Kidney capillary endothelial cell (primary cell): ENCODE measurements at regions not wholly inside any gene's neighbourhood (a gene's known extent, or its start where the extent isn't known, plus 50 kb on each side); places are given as distances from the start of the nearest gene placed in this dataset.
"Not testable (repeated sequence)": the region's sequence is repeated elsewhere in the genome, so short reads cannot be mapped to it uniquely, and the experiment has no call there.

Source experiments
- DNase-seq: peaks from one replicate; pipeline ENCODE4 v3.0.0-alpha.2; 2018; ENCODE audit warnings: low spot score

DNA sequence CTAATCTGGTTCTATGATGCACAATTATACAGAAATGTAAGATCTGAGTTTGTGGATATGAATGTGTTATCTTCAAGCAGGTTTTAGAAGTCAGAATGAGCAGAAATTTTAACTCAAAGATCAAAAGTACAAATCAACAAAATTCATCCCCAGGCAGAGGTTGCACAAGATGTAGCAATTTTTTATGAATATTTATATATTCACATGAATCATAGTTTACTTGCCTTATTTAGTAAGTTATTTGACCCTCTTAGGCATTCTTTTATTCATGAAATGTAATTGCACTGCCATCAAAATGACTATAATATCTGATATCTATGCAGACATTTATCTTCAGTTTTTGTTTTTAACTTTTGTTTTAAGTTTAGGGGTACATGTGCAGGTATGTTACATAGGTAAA is 103.1 kb upstream of the DAZL start:
- no peak for DNase-seq

DNA sequence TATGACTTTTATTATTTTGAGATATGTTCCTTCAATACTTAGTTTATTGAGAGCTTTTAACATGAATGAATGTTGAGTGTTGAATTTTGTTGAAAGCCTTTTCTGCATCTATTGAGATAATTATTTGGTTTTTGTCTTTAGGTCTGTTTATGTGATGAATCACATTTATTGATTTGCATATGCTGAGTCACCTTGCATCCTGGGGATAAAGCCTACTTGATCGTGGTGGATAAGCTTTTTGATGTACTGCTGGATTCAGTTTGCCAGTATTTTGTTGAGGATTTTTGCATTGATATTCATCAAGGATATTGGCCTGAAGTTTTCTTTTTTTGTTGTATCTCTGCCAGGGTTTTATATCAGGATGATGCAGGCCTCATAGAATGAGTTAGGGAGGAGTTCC is 106.5 kb upstream of the DAZL start:
- DNase-seq, result not testable (repeated sequence)

DNA sequence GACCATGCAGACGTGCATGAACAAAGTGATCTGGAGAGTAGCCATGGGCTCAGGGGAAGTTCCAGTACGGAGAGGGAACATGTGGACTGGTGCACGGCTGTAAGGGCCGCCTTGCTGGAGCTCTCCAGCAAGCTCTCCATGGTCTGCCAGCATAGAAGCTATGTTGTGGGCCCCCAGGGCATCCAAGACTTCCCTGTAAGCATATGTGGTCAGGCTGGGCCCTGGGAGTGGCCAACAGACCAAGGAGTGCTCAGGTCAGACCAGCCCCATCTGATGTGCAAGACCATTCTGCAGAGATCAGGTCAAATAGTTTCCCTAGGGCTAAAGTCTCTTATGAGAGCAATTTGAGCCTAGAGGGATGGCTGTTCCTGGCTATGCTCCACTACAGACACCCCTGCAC is 110.1 kb upstream of the DAZL start:
- no peak for DNase-seq

DNA sequence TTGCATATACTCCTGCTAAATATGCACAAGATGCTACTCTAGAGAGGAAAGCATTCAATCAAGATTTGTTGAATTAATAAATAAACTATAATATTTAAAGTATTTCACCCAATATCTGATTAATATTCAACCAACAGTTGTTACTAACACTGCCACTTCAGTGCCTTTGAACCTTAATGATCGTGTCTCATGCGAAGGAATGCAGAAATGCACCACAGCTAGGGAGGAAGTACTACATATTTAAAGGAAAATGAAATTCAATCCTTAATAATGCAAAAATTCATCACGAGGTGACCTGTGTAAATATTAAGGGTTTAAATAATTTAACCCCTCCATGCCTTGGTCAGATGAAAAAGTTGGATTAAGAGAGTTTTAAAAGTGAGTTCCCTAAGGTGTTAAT is 114.2 kb upstream of the DAZL start:
- no peak for DNase-seq

DNA sequence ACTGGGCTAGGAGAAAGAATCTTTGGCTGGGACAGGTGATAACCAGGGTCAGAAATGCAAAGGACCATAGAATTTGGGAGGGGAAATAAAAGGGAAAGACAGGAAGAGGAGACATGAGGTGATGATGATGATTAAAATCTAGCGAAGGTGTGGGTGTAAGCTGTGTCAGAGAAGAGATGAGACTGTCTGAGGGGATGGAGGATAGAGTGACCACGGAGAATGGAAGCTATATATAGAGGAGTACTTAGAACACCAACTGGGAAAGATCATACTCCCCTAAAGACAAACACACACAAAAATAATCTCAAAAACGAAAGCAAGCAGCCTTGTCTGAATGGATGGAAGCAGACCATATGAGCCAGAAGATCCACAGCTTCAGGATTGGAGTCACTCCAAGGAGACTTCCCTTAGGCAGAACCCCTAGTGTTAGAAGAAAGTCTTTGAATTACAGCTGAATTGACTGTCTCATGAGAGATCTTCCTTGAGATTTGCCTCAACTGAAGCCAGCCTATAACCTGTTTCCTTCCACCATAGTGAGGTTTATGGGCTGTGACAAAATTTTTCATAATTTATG is 115.2 kb upstream of the DAZL start:
- no peak for DNase-seq

DNA sequence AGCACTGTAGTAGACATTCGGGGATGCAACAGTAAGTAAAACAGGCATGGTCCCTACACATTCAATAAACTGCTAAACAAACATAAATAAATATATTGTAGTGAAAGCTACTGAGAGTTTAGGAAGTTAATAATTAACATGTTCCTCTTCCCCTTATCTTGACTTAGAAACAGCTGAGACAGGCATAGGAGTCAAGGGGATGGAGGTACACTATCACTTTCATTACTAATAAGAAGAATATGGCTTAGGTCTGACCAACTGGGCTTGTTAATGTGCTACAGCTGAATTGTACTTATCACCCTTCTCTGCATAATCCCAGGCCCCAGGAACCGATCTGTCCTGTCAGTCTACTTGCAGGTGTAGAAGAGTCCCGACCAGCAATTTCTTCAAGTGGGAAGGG is 116.3 kb upstream of the DAZL start:
- DNase-seq, result no peak

DNA sequence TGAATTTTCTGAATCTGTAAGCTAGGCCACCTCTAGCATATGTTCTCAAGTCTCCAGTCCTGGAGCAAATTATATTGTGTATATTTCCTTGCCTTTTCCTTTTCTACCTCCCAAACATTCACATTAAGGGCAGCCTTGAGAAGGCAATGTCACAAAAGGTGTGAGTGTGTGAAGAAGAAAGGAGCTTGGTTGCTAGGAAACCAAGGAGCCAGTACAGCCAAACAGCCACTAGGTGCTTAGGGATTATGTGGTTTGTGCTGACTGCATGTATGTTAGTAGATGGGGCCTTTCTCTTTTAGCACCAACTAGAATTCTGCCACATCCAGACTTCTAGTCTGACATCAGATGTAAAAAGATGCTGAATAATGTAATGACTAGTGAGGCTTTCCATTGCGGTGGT is 118.8 kb upstream of the DAZL start:
- DNase-seq, result no peak

DNA sequence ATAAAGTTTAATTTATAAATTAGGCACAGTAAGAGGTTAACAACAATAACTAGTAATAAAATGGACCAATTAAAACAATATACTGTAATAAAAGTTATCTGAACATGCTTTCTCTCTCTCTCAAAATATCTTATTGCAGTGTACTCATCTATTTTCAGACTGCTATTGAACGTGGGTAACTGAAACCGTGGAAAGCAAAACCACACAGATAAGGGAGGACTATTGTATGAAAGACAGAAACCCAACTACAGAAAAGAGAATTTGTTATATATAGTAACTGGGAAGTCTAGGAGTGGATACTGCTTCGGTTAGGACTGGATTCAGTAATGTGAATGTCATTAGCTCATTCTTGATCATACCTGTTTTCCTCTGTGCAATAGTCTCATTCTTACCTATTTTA is 119.3 kb upstream of the DAZL start:
- DNase-seq, result no peak

DNA sequence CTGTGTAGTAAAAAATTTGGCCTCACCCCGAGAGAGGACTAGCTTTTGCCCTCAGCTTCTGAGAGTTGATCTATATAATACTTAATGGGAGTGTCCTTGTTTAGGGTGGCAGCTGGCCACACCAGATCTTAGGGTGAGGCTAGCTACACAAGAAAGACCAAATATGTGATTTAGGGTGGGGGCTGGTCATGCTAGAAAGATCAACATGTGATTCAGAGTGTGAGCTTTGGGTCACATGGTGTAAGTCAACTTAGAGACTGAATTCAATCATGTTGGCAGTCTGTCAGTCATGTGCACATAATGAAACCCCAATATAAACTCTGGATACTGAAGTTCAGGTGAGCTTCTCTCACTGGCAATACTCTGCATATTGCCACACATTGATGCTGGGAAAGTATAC is 120.7 kb upstream of the DAZL start:
- DNase-seq, result no peak

DNA sequence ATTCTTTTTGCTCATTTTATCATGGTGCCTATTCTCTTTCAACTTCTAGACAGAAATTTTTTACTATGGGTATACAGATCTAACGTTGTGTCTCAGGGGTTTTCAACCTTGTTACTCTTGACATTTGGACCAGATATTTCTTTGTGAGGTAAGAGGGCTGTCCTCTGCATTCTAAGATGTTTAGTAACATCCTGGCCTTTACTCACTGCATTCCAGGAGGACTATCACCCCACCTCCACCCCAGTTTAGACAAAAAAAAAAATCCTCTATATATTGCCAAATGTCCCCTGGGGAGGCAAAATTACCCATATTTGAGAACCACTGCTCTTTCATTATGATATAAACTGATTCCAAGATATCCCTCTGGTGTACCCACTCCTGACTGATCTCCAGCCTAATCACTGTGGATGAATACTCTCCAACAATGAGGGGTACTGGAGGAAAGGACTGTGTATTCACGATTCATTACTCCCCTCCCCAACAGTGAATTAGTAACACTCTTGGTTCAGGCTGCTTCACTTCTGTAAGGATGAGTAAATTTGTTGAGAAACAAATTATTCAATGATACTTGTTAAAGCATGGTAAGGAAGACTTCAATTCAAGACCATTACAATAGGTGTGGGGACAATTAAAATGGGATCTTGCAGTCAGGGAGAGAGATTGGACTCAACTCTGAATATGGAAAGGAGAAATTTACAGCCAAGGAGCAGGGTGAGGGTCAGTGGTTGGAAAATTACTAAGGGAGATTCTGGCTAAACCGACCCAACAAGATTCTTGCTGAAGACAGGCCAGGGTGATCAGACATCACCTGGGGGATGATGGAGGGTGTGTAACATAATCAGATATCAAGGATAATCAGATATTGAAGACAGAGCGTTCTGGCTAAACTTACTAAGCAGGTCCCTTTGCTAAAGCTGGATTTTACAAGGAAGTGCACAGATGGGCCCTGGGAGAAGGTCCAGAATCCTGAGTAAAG is 123.8 kb upstream of the DAZL start:
- DNase-seq, result peak; percentile 51

DNA sequence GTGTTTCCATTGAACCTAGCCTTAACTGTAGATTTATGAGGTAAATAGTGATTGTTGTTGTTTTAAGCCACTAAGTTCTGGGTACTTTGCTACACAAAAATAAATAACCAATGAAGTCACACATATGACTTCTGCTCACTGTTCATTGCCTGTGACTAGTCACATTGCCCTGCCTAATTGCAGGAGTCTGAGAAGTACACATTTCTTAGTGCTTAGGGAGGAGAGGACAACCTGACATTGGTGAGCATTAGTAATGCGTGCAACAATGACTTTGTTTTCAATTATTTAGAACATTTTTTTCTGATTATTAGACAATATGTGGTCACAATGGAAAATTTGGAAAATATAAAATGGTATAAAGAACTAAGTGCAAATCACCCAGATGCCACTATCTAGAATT is 133.2 kb upstream of the DAZL start:
- no peak for DNase-seq

DNA sequence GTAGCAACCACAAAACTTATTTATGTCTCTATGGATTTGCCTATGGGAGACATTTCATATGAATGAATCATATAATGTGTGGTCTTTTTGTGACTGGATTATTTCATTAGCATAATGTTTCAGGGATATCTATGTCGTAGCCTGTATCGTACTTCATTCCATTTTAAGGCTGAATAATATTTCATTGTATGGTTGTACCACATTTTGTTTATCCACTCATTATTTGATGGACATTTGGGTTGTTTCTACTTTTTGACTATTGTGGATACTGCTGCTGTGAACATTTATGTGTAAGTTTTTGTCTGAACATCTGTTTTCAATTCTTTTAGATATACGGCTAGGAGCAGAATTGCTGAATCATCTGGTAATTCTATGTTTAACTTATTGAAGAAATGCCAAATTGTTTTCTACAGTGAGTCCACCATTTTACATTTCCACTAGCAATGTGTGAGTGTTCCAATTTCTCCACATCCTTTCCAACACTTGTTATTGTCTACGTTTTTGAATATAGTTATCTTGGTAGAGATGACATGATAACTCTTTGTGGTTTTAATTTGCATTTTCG is 134.4 kb upstream of the DAZL start:
- no peak for DNase-seq

DNA sequence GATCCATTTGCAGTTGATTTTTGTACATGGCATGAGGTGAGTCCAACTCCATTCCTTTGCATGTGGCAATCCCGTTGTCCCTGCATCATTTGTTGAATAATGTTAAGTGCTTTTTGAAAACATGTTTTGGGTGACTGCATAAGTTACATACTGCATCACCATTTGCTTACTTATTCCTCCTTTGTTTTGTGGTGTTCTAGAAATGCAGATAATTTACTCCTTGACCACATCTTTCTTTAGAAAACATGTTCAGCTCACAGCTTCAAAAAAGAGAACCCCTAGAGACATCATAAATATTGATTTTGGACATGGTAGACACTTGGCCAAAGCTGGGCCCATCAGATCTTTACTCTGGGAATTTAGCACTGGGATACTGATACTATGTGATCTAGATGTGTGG is 135.3 kb upstream of the DAZL start:
- DNase-seq, result no peak

DNA sequence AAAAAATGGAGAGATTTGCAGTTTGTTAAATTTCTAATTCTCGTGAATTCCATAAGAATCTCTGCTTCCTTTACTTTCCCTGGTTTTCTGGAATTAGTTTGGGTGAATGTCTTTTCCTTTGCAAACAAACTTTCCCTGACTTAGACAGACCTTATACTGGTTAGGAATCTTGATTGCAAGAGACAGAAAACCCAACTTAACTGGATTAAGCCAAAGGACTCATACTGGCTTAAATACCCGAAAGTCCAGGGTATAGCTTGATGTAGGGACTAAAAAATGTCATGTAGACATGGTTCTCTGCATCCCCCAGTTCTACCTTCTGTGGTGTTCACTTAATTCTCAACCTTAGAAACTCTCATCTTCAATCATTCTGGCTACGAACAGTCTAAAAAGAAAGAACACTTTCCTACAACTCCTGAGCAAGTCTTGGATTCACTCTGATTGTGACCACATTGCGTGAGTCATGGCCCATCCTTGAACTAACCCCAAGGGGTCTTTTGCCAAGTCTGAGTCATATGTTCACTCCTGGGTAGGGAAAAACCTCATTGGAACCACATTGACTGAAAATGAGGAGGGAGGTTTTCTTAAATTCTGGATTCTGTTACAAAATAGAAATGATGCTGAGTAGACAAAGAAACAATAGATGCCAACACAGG is 136.0 kb upstream of the DAZL start:
- no peak for DNase-seq

DNA sequence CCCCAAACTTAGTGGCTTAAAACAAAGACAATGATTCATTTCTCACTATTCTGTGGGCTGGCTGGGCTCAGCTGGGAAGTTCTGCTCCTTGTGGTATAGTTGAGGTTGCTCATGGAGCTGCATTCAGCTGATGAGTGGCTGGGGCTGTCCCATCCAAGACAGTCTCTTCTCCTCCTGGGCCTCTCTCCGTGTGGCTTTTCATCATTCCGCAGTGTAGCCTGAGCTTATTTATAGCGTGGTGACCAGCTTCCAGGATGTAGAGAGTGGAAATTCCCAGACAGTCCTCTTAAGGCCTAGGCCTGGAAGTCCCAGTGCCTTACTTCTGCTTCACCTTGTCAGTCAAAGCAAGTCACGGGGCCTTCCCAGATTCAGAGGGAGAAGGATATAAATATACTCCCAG is 136.7 kb upstream of the DAZL start:
- DNase-seq, result no peak

DNA sequence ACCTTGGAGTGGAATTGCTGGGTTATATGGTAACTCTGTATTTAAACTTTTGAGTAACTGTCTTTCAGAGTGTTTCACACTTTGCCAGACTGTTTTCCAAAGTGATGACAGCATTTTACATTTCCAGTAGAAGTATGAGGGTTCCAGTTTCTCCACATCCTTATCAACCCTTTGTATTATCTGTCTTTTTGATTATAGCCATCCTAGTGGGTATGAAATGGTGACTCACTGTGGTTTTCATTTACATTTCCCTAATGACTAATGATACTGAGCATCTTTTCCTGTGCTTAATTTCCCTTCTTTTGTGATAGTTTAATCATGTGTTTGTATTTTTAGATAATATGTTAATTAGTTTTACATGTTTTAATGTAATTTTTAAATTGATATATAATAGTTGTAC is 138.1 kb upstream of the DAZL start:
- DNase-seq, result no peak

DNA sequence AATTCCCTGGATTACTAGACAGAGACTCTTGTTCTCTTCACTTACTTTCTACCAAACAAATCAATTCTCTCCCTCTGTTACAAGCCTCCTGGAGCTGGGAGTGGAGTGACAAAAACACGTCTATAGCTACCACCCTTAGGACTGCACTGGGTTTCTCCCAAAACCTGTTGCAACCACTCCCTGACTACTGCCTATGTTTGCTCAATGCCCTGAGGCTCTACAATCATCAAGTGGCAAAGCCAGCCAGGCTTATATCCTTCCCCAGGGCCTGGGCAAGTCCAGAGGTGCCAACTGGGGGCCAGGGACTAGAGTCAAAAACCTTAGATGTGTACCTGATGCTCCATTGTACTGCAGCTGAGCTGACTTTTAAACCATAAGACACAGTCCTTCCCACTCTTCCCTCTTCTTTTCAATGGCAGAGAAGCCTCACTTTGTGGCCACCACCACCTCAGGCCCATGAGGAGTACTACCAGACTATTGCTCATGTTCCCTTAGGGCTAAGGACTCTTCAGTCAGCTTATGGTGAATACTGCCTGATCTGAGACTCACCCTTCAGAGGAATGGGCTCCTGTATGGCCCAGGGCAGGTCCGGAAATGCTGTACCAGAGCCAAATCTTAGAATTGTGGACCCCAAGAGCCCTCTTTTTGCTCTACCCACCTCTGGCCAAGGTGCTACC is 125.4 kb upstream of the PLCL2 start:
- no peak for DNase-seq

DNA sequence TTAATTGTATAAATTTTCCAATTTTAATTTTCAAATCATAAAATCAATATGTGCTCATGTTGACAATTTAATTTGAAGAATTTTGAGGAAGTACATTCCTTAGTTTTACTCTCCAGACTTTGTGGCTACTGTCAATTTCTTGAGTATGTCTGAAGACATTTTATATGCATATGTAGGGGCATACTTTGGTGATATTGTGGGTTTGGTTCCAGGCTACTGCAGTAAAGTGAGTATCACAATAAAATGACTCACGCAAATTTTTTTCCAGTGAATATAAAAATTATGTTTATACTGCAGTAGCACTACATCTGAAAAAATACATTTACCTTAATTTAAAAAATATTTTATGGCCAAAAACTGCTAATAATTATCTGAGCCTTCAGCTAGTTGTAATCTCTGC is 123.2 kb upstream of the PLCL2 start:
- no peak for DNase-seq

DNA sequence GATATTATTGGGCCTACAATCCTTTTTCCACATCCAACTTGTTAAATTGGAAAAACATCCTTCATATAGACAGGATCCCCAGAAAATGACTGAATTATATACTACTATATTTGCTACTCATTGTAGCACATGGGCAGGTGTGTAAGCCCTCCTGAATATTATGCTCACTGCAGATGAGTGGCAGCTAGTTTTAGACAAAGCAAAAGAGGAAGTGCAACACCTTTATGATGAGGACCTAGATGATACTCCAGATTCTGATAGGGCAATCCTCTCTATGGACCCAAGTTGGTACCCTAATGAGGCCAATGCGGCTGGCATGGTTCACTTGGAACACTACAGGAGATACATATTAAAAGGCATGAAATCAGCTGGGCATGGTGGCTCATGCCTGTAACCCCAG is 119.1 kb upstream of the PLCL2 start:
- no peak for DNase-seq

DNA sequence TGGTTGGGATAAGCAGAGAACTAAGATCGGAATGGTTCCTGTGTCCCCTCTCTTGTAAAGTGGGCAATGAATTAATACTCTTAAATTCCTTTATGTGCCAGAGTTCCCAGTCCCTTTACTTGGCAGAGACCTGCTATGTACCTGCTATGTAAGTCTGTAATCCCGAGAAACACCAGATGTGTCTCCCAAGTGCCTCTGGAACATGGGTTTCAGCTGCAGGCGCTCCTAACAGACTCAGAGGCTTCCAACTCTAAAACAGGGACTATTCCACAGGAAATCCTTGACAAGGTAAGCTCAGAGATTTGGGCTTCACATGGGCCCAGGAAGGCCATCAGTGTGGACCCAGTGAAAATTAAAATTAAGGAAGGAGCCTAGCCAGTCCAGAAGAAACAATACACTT is 117.7 kb upstream of the PLCL2 start:
- no peak for DNase-seq

DNA sequence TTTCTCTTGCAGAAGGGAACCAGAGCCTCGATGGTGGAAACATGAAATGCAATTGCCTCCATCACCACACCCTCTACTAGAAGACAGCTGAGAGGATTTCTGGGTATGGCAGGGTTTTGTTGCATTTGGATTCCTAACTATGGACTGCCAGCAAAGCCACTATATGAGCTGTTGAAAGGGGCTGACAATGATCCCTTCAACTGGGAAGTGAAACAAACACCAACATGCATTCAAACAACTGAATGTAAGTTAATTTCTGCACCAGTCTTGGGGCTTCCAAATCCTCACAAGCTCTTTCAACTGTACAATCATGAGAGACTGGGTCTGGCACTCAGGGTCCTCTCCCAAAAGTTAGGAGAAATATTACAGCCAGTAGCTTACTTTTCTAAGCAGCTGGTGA is 116.7 kb upstream of the PLCL2 start:
- DNase-seq, result no peak

DNA sequence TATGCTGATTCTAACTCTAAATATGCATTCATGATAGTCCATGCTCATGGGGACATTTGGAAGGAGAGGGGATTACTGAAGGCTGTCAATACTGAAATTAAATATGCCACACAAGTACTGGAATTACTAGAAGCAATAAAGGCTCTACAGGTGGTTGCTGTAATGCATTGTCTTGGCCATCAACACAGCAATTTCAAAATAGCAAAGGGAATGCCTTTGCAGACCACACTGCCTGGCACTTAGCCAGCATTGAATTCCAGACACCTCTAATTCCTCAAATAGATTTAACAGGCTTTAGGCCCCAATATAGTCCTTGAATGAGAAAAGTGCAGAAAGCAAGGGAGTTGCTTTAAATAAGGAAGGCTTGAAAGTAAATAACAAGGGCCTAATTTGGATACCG is 115.8 kb upstream of the PLCL2 start:
- no peak for DNase-seq
